Kidney epithelial cell (primary cell): ENCODE measurements at regions not wholly inside any gene's neighbourhood (a gene's known extent, or its start where the extent isn't known, plus 50 kb on each side); places are given as distances from the start of the nearest gene placed in this dataset.

Source experiments
- DNase-seq: peaks from one replicate; pipeline ENCODE4 v3.0.0-alpha.2; 2010; ENCODE audit warnings: low read depth
- H3K27me3 ChIP-seq: 2 replicates; pipeline ENCODE4 v1.6.0; 2011; ENCODE audit warnings: low read length; ENCODE audit not compliant: control insufficient read depth, insufficient read depth
- H3K36me3 ChIP-seq: 2 replicates; pipeline ENCODE4 v1.5.1; 2011; ENCODE audit warnings: low read length; ENCODE audit not compliant: control insufficient read depth, insufficient read depth
- H3K4me3 ChIP-seq: 2 replicates; pipeline ENCODE4 v1.5.1; 2011; ENCODE audit warnings: low read depth, mild to moderate bottlenecking, control low read depth, low read length
- CTCF ChIP-seq: IDR thresholded peaks from 2 replicates; pipeline ENCODE4 v1.5.1; 2011; ENCODE audit warnings: mild to moderate bottlenecking, moderate library complexity, low read length, control low read depth, inconsistent platforms; ENCODE audit not compliant: insufficient read depth, poor library complexity, severe bottlenecking

- no peak for DNase-seq
- Histone ChIP-seq H3K27me3 (no peaks in the 10 kb centered on the region), H3K36me3 (no peaks in the 10 kb centered on the region), H3K4me3 (no peak overlapping the region)
- no peak for TF ChIP-seq CTCF
Measured at GRCh38 chr11:15707971-15708370, 593.2 kb downstream of the INSC start.

- Histone ChIP-seq H3K4me3 (no peak overlapping the region), H3K27me3 (no peaks in the 10 kb centered on the region), H3K36me3 (no peaks in the 10 kb centered on the region)
- no peak for DNase-seq
- no peak for TF ChIP-seq CTCF
Measured at GRCh38 chr11:15710580-15711275, 596.0 kb downstream of the INSC start.

GRCh38 chr11:15711311-15711710 is 596.6 kb downstream of the INSC start:
- H3K36me3 ChIP-seq = no peaks in the 10 kb centered on the region
- no peaks in the 10 kb centered on the region for H3K27me3 ChIP-seq
- no peak for TF ChIP-seq CTCF
- DNase-seq = no peak
- no peak overlapping the region for H3K4me3 ChIP-seq

- Histone ChIP-seq H3K36me3 (no peaks in the 10 kb centered on the region), H3K27me3 (no peaks in the 10 kb centered on the region), H3K4me3 (no peak overlapping the region)
- TF ChIP-seq CTCF = no peak
- DNase-seq = no peak
Measured at GRCh38 chr11:15714641-15715399, 600.1 kb downstream of the INSC start.

- H3K4me3 ChIP-seq = no peak overlapping the region
- H3K27me3 ChIP-seq = no peaks in the 10 kb centered on the region
- no peaks in the 10 kb centered on the region for H3K36me3 ChIP-seq
- DNase-seq = no peak
- no peak for TF ChIP-seq CTCF
Measured at GRCh38 chr11:15716550-15716949, 601.8 kb downstream of the INSC start.
